Caco-2 (cell line): ENCODE measurements at regions not wholly inside any gene's neighbourhood (a gene's known extent, or its start where the extent isn't known, plus 50 kb on each side); places are given as distances from the start of the nearest gene placed in this dataset.

Experiments
- BruUV-seq: library from RNA; stranded (reverse); fragments of 400-500 nt; replicated peaks from 2 replicates; lab custom pipeline; 2021; lab: Mats Ljungman, UMichigan
- CTCF ChIA-PET: fragments of 300-600 bp; sonication (Branson Sonifier 250); formaldehyde crosslinking; loops from one replicate; lab custom pipeline; 2022; ENCODE audit warnings: antibody characterized with exemption; lab: Charles Lee
- POLR2A ChIA-PET: fragments of 300-600 bp; sonication (Branson Sonifier 250); formaldehyde crosslinking; loops from one replicate; lab custom pipeline; 2022; ENCODE audit warnings: antibody characterized with exemption; lab: Charles Lee
- DNase-seq, 2 experiments: peaks; one replicate each; pipeline versions ENCODE4 v3.0.0 to v3.0.0-alpha.2; 2020 to 2022
- H3K27me3 ChIP-seq: replicated peaks from 2 replicates; pipeline ENCODE4 v1.6.0; 2011; ENCODE audit warnings: low read length; ENCODE audit not compliant: control insufficient read depth, insufficient read depth
- H3K36me3 ChIP-seq: 2 replicates; pipeline ENCODE4 v1.5.1; 2011; ENCODE audit warnings: low read length; ENCODE audit not compliant: control insufficient read depth, insufficient read depth
- H3K4me1 ChIP-seq: fragments of 250-450 bp; sonication (Bioruptor Pico); 2 replicates; pipeline ENCODE4 v1.5.1; 2020; ENCODE audit warnings: mild to moderate bottlenecking
- H3K4me3 ChIP-seq: 2 replicates; pipeline ENCODE4 v1.5.1; 2011; ENCODE audit warnings: low read depth, mild to moderate bottlenecking, control low read depth, low read length
- H3K9me3 ChIP-seq: fragments of 250-450 bp; sonication (Bioruptor Pico); 2 replicates; pipeline ENCODE4 v1.5.1; 2020; ENCODE audit warnings: mild to moderate bottlenecking, moderate library complexity
- H3K27ac Mint-ChIP-seq: one replicate; pipeline ENCODE4 v1.8.0; 2022; ENCODE audit warnings: mixed read lengths; ENCODE audit not compliant: unreplicated experiment
- H3K27me3 Mint-ChIP-seq: one replicate; pipeline ENCODE4 v1.8.0; 2022; ENCODE audit warnings: mixed read lengths; ENCODE audit not compliant: insufficient read depth, unreplicated experiment
- H3K36me3 Mint-ChIP-seq: one replicate; pipeline ENCODE4 v1.8.0; 2022; ENCODE audit warnings: mild to moderate bottlenecking, mixed read lengths; ENCODE audit not compliant: insufficient read depth, unreplicated experiment
- H3K4me1 Mint-ChIP-seq: one replicate; pipeline ENCODE4 v1.8.0; 2022; ENCODE audit warnings: low read depth, mixed read lengths; ENCODE audit not compliant: unreplicated experiment
- H3K4me3 Mint-ChIP-seq: one replicate; pipeline ENCODE4 v1.8.0; 2022; ENCODE audit warnings: mild to moderate bottlenecking, moderate library complexity, mixed read lengths; ENCODE audit not compliant: unreplicated experiment
- H3K9me3 Mint-ChIP-seq: one replicate; pipeline ENCODE4 v1.8.0; 2022; ENCODE audit warnings: mixed read lengths; ENCODE audit not compliant: unreplicated experiment
- CTCF ChIP-seq, 2 experiments: fragments of 200-600 bp in 1 of 2; IDR thresholded peaks; 1 replicate in 1 of 2; 2 replicates in 1 of 2; pipeline versions ENCODE4 v1.5.1 to v1.8.0; 2011 to 2022; ENCODE audit warnings: antibody characterized with exemption in 1 of 2, control low read depth in 1 of 2, inconsistent platforms in 1 of 2, low read depth in 1 of 2, low read length in 1 of 2, mild to moderate bottlenecking in 1 of 2, moderate library complexity in 1 of 2; ENCODE audit not compliant: insufficient read depth in 1 of 2, severe bottlenecking in 1 of 2, unreplicated experiment in 1 of 2
- intact Hi-C: fragments of 100-400 bp; cut with micrococcal nuclease; formaldehyde crosslinking; loops from one replicate; pipeline ENCODE4 v1.10.0; 2022; ENCODE audit not compliant: unreplicated experiment

GRCh38 chr3:27848826-27849225 is 126.7 kb upstream of the EOMES start:
- Mint-ChIP-seq H3K4me3 (no peak overlapping the region), H3K27me3 (no peaks in the 10 kb centered on the region), H3K36me3 (no peaks in the 10 kb centered on the region), H3K9me3 (no peaks in the 10 kb centered on the region), H3K27ac (no peak overlapping the region), H3K4me1 (no peaks in the 10 kb centered on the region)
- ChIA-PET CTCF (no interaction called here), POLR2A (no interaction called here)
- H3K9me3 ChIP-seq, result no peaks in the 10 kb centered on the region
- H3K36me3 ChIP-seq, result no peaks in the 10 kb centered on the region
- no peak for TF ChIP-seq CTCF (IDR thresholded peaks at IDR 0.05; ENCODE audit: insufficient read depth in 1 of 2, low read depth in 1 of 2, low read length in 1 of 2, severe bottlenecking in 1 of 2, unreplicated experiment in 1 of 2)
- no peaks in the 10 kb centered on the region for H3K27me3 ChIP-seq
- no TSS peak for BruUV-seq
- H3K4me1 ChIP-seq, result no peaks in the 10 kb centered on the region
- DNase-seq, result no peak
- intact Hi-C loops, result no loop called here
- H3K4me3 ChIP-seq, result no peak overlapping the region

GRCh38 chr3:27859821-27860220 is 137.7 kb upstream of the EOMES start:
- CTCF ChIA-PET, result no interaction called here
- H3K4me1 ChIP-seq, result no peaks in the 10 kb centered on the region
- H3K36me3 Mint-ChIP-seq, result no peaks in the 10 kb centered on the region
- H3K4me1 Mint-ChIP-seq, result no peaks in the 10 kb centered on the region
- POLR2A ChIA-PET, result no interaction called here
- H3K27me3 ChIP-seq, result no peaks in the 10 kb centered on the region
- no peak overlapping the region for H3K4me3 ChIP-seq
- H3K27ac Mint-ChIP-seq, result no peak overlapping the region
- H3K9me3 ChIP-seq, result no peaks in the 10 kb centered on the region; the same call in 1 of the 2 replicates
- H3K27me3 Mint-ChIP-seq, result no peaks in the 10 kb centered on the region
- no peak for TF ChIP-seq CTCF (IDR thresholded peaks at IDR 0.05; ENCODE audit: insufficient read depth in 1 of 2, low read depth in 1 of 2, low read length in 1 of 2, severe bottlenecking in 1 of 2, unreplicated experiment in 1 of 2)
- no peak for DNase-seq
- H3K4me3 Mint-ChIP-seq, result no peak overlapping the region
- no peaks in the 10 kb centered on the region for H3K9me3 Mint-ChIP-seq
- no TSS peak for BruUV-seq
- H3K36me3 ChIP-seq, result no peaks in the 10 kb centered on the region
- intact Hi-C loops, result no loop called here

GRCh38 chr3:27861046-27862036 is 139.2 kb upstream of the EOMES start:
- ChIA-PET CTCF (no interaction called here), POLR2A (no interaction called here)
- no peak for DNase-seq
- H3K4me3 ChIP-seq, result no peak overlapping the region
- Mint-ChIP-seq H3K36me3 (no peaks in the 10 kb centered on the region), H3K27me3 (no peaks in the 10 kb centered on the region), H3K27ac (no peak overlapping the region), H3K9me3 (no peaks in the 10 kb centered on the region), H3K4me1 (no peaks in the 10 kb centered on the region), H3K4me3 (no peak overlapping the region)
- no TSS peak for BruUV-seq
- H3K9me3 ChIP-seq, result no peaks in the 10 kb centered on the region
- intact Hi-C loops, result no loop called here
- H3K27me3 ChIP-seq, result no peaks in the 10 kb centered on the region
- no peaks in the 10 kb centered on the region for H3K4me1 ChIP-seq
- TF ChIP-seq CTCF (IDR thresholded peaks at IDR 0.05; ENCODE audit: insufficient read depth in 1 of 2, low read depth in 1 of 2, low read length in 1 of 2, severe bottlenecking in 1 of 2, unreplicated experiment in 1 of 2), result no peak
- H3K36me3 ChIP-seq, result no peaks in the 10 kb centered on the region
